ENCODE measurements at regions not wholly inside any gene's neighbourhood (a gene's known extent, or its start where the extent isn't known, plus 50 kb on each side); places are given as distances from the start of the nearest gene placed in this dataset.

GRCh38 chr10:120970595-120971529 lies 119.7 kb downstream of the WDR11 start:
- Histone ChIP-seq H3K4me1 (ENCODE audit: control insufficient read depth, extremely low read depth, insufficient read depth, low read length) (peaks cover 9% of the 10 kb centered on the region), H3K9me1 (ENCODE audit: control insufficient read depth, extremely low read depth, insufficient read depth, low read length) (no peaks in the 10 kb centered on the region), H4K20me1 (ENCODE audit: control insufficient read depth, extremely low read depth, insufficient read depth, low read length) (no peaks in the 10 kb centered on the region), H3K9me3 (ENCODE audit: control insufficient read depth, low read depth, low read length) (peaks cover 17% of the 10 kb centered on the region), H3K4me3 (ENCODE audit: control insufficient read depth in 2 of 3, extremely low read depth in 1 of 3, insufficient read depth in 2 of 3, low read depth in 1 of 3, low read length in 3 of 3) (no peak overlapping the region), H2AFZ (ENCODE audit: control insufficient read depth, low read length) (no peak overlapping the region), H3K27ac (ENCODE audit: control insufficient read depth, insufficient read depth, low read length) (no peak overlapping the region), H3K27me3 (ENCODE audit: control insufficient read depth, extremely low read depth, insufficient read depth, low read length) (peaks cover 30% of the 10 kb centered on the region), H3K9ac (ENCODE audit: control insufficient read depth, extremely low read depth, insufficient read depth, low read length) (no peak overlapping the region), H3K79me2 (ENCODE audit: control insufficient read depth, insufficient read depth, low read length) (no peaks in the 10 kb centered on the region), H3K4me2 (ENCODE audit: control insufficient read depth, extremely low read depth, insufficient read depth, low read depth, low read length) (no peak overlapping the region), H3K36me3 (ENCODE audit: control insufficient read depth in 2 of 2, extremely low read depth in 1 of 2, insufficient read depth in 2 of 2, low read length in 2 of 2) (no peaks in the 10 kb centered on the region)
- TF ChIP-seq EZH2 (IDR thresholded peaks at IDR 0.05; ENCODE audit: low read length) (no peak), CTCF (optimal IDR thresholded peaks at IDR 0.05 in 1 of 3, IDR thresholded peaks at IDR 0.05 in 1 of 3, conservative IDR thresholded peaks at IDR 0.05 in 1 of 3; ENCODE audit: extremely low read depth in 1 of 3, insufficient read depth in 2 of 3, low read length in 3 of 3) (no peak)
- dilution Hi-C loops (cut with MboI; ENCODE audit: extremely low pct_ligation_motif_present, low sequenced_read_pairs): no loop called here
- DNase-seq (ENCODE audit: low read depth, low spot score): no peak
- no peak for FAIRE-seq

- Histone ChIP-seq H3K9me3 (ENCODE audit: control insufficient read depth, low read depth, low read length) (peaks cover 17% of the 10 kb centered on the region), H4K20me1 (ENCODE audit: control insufficient read depth, extremely low read depth, insufficient read depth, low read length) (no peaks in the 10 kb centered on the region), H3K36me3 (ENCODE audit: control insufficient read depth in 2 of 2, extremely low read depth in 1 of 2, insufficient read depth in 2 of 2, low read length in 2 of 2) (no peaks in the 10 kb centered on the region), H3K79me2 (ENCODE audit: control insufficient read depth, insufficient read depth, low read length) (no peaks in the 10 kb centered on the region), H3K9me1 (ENCODE audit: control insufficient read depth, extremely low read depth, insufficient read depth, low read length) (no peaks in the 10 kb centered on the region), H3K4me1 (ENCODE audit: control insufficient read depth, extremely low read depth, insufficient read depth, low read length) (peaks cover under 1% of the 10 kb centered on the region), H3K27me3 (ENCODE audit: control insufficient read depth, extremely low read depth, insufficient read depth, low read length) (peaks cover 37% of the 10 kb centered on the region), H3K4me2 (ENCODE audit: control insufficient read depth, extremely low read depth, insufficient read depth, low read depth, low read length) (no peak overlapping the region), H3K27ac (ENCODE audit: control insufficient read depth, insufficient read depth, low read length) (no peak overlapping the region), H2AFZ (ENCODE audit: control insufficient read depth, low read length) (no peak overlapping the region), H3K4me3 (ENCODE audit: control insufficient read depth in 2 of 3, extremely low read depth in 1 of 3, insufficient read depth in 2 of 3, low read depth in 1 of 3, low read length in 3 of 3) (no peak overlapping the region), H3K9ac (ENCODE audit: control insufficient read depth, extremely low read depth, insufficient read depth, low read length) (no peak overlapping the region)
- TF ChIP-seq CTCF (optimal IDR thresholded peaks at IDR 0.05 in 1 of 3, IDR thresholded peaks at IDR 0.05 in 1 of 3, conservative IDR thresholded peaks at IDR 0.05 in 1 of 3; ENCODE audit: extremely low read depth in 1 of 3, insufficient read depth in 2 of 3, low read length in 3 of 3) (no peak), EZH2 (IDR thresholded peaks at IDR 0.05; ENCODE audit: low read length) (no peak)
- FAIRE-seq (no peak), DNase-seq (ENCODE audit: low read depth, low spot score) (no peak)
- dilution Hi-C loops (cut with MboI; ENCODE audit: extremely low pct_ligation_motif_present, low sequenced_read_pairs): no loop called here
Measured at GRCh38 chr10:120971671-120972070, 120.5 kb downstream of the WDR11 start.
